ENCODE measurements at regions not wholly inside any gene's neighbourhood (a gene's known extent, or its start where the extent isn't known, plus 50 kb on each side); places are given as distances from the start of the nearest gene placed in this dataset.
"Not testable (repeated sequence)": the region's sequence is repeated elsewhere in the genome, so short reads cannot be mapped to it uniquely, and the experiment has no call there.

DNA sequence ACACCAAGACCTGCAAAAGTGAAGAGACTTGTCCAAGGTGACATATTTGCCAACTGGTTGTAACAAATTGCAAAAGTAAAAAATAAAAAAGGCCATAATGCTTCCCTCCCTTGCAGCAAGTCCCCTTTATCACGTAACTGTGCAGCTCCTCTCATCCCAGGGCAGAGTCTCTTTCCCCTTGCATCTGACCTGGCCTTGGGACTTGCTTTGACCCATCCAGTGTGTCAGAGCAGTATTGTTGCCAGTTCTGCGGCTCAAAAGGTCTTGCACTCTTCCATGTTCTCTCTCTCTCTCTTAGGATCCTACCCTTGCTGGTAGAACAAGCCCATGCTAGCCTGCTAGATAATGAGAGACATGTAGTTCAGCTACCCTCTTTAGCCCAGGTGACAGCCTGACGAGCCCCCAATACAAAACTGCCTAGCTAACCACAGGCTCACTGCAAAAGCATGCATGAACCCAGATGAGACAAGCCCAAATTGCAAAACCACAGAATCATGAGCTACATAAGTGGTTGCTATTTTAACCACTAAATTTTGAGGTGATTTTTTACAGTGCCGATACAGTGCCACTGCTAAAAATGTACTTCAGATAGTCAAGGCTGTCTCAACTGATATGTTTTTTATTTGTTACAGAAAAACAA is 289.5 kb upstream of the PPARGC1A start:
- H3K9me3 Mint-ChIP-seq: no peaks in the 10 kb centered on the region

DNA sequence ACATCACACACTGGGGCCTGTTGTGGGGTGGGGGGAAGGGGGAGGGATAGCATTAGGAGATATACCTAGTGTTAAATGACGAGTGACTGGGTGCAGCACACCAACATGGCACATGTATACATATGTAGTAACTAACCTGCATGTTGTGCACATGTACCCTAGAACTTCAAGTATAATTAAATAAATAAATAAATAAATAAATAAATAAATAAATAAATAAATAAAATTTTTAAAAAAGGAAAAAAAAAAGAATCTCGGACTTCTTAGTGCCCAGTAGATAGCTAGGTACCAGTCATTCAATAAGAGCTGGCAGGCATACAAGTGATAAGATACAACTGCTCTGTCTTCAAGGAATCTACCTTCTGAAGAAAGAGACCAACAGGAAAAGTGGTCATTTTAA is 287.6 kb upstream of the PPARGC1A start:
- H3K36me3 Mint-ChIP-seq, DNase-seq, H3K27ac Mint-ChIP-seq, H3K27me3 Mint-ChIP-seq, H3K9me3 Mint-ChIP-seq, H3K4me1 Mint-ChIP-seq, H3K4me3 Mint-ChIP-seq: not testable (repeated sequence)

More for the DNA sequence above, 289.5 kb upstream of the PPARGC1A start:
- H3K27me3 Mint-ChIP-seq: no peaks in the 10 kb centered on the region
- H3K4me1 Mint-ChIP-seq: no peaks in the 10 kb centered on the region
- no peaks in the 10 kb centered on the region for H3K36me3 Mint-ChIP-seq
- H3K27ac Mint-ChIP-seq: no peak overlapping the region
- no peak overlapping the region for H3K4me3 Mint-ChIP-seq
- no peak for DNase-seq

DNA sequence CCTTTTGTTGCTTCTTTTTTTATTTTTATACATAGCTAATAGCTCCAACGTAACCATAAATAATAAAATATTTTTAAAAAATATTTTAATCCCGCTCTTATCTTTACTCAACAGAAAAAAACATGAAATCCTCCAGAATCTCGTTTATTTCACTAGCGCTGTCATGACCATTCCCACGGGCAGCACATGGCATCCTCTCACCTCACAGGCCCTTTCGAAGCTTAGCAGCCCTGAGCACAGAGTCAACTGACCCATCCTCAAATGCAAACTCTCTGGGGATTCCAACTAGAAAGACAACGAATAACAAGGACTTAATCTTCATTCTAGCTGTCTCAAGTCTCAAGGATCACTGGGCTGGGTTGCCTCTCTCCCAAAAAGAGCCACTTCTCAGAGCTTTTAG is 285.9 kb upstream of the PPARGC1A start:
- H3K27ac Mint-ChIP-seq: no peak overlapping the region
- no peaks in the 10 kb centered on the region for H3K9me3 Mint-ChIP-seq
- H3K36me3 Mint-ChIP-seq: no peaks in the 10 kb centered on the region

DNA sequence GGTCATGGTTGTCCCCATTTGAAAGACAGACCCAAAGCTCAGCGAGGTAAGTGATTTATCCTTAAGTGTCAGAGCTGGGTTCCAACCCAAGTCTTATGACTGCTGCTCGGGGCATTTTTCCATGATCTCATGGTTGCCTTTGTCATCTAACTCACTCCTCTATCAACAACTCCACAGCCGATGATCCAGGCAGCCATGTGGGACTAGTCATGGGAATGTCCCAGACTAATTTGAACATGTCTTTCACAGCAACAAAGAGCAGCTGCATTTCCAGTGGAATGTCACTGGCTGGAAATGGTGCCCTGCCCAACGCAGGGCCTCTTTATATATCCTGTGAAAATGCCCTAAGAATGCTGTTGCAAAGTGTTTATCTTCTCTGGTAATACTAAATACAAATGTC is 284.8 kb upstream of the PPARGC1A start:
- H3K4me3 Mint-ChIP-seq: no peak overlapping the region
- H3K36me3 Mint-ChIP-seq: no peaks in the 10 kb centered on the region

More for the DNA sequence above, 285.9 kb upstream of the PPARGC1A start:
- no peak for DNase-seq
- Mint-ChIP-seq H3K4me3 (no peak overlapping the region), H3K27me3 (peaks cover 7% of the 10 kb centered on the region), H3K4me1 (no peaks in the 10 kb centered on the region)

DNA sequence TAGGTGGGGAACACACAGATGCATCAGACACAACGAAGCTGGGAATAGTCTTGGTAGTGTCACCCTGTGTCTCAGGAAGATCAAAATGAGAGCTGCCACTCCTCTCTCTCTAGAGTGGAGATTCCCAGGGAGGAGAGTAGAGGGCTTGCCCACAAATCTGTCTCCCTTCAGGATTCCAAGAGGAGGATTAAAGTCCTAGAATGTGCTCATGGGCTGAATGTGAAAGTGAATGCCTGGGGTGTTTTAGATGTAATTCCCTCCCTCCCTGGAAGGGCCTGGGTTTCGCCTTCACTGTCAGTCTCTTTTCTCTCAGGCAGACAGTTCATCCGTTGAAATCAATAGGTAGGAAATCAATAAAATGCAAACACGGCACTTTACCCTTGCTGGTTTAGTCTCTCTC is 282.6 kb upstream of the PPARGC1A start:
- H3K4me3 Mint-ChIP-seq: no peak overlapping the region

More for the DNA sequence above, 284.8 kb upstream of the PPARGC1A start:
- no peak for DNase-seq
- Mint-ChIP-seq H3K27me3 (peaks cover 7% of the 10 kb centered on the region), H3K9me3 (no peaks in the 10 kb centered on the region), H3K4me1 (no peaks in the 10 kb centered on the region), H3K27ac (no peak overlapping the region)

DNA sequence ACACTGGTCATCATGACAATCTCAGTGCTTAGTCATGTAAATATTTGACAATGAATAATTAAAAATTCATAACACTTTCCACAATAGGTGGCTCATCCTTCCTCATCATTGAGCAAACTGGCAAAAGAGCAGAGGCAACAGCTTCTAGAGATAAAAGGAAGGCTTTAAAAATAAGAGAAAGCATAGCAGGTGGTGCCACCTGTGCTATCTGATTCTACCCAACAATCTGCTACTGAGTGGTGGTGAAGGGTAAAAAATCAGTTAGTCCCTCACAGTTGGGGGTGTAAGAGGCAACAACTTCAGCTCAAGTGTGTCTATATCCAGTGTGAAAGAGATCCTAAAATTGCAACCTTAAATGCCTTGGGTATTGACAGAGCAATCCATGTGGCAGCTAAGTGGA is 280.1 kb upstream of the PPARGC1A start:
- no peaks in the 10 kb centered on the region for H3K4me1 Mint-ChIP-seq
- no peak overlapping the region for H3K4me3 Mint-ChIP-seq
- H3K27ac Mint-ChIP-seq: no peak overlapping the region
- H3K9me3 Mint-ChIP-seq: no peaks in the 10 kb centered on the region
- peaks cover 7% of the 10 kb centered on the region for H3K27me3 Mint-ChIP-seq
- no peaks in the 10 kb centered on the region for H3K36me3 Mint-ChIP-seq
- DNase-seq: no peak

More for the DNA sequence above, 282.6 kb upstream of the PPARGC1A start:
- no peaks in the 10 kb centered on the region for H3K36me3 Mint-ChIP-seq
- no peaks in the 10 kb centered on the region for H3K4me1 Mint-ChIP-seq
- H3K27ac Mint-ChIP-seq: no peak overlapping the region
- H3K27me3 Mint-ChIP-seq: peaks cover 7% of the 10 kb centered on the region
- H3K9me3 Mint-ChIP-seq: no peaks in the 10 kb centered on the region
- no peak for DNase-seq

DNA sequence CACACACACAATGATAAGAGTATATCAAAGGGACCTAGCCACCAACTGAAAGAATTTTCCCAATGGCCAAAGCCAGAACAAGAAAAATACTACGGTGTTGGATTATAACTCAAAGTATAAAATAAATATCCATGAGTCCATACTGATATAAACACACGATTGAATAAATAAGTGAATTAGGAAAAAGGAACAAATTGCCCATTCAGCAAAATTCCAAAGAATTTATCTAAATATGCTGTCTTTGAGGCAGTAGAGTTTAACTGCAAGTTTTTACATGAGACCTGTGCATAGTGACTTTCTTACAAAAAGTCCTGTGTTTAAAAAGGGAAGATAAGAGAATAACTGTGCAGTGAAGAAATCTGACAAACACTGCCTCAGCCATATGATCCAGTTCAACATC is 278.8 kb upstream of the PPARGC1A start:
- Mint-ChIP-seq H3K27ac (no peak overlapping the region), H3K36me3 (no peaks in the 10 kb centered on the region), H3K4me3 (no peak overlapping the region), H3K4me1 (no peaks in the 10 kb centered on the region), H3K27me3 (peaks cover 7% of the 10 kb centered on the region), H3K9me3 (no peaks in the 10 kb centered on the region)
- no peak for DNase-seq

DNA sequence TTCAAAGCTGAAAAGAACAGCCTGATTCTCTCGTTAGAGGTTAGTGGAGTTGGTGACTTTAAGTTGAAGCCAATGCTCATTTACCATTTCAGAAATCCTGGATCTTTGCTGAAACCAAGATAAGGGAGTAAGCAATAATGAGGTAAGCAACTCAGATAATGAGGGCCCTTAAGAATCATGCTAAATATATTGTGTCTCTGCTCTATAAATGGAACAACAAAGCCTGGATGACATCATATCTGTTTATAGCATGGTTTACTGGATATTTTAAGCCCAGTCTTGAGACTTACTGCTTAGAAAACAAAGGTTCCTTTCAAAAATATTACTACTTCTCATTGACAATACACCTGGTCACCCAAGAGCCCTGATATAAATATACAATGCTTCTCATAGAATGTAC is 276.7 kb upstream of the PPARGC1A start:
- Mint-ChIP-seq H3K4me1 (no peaks in the 10 kb centered on the region), H3K4me3 (no peak overlapping the region), H3K27ac (no peak overlapping the region), H3K9me3 (no peaks in the 10 kb centered on the region), H3K36me3 (no peaks in the 10 kb centered on the region), H3K27me3 (no peaks in the 10 kb centered on the region)
- DNase-seq: no peak

DNA sequence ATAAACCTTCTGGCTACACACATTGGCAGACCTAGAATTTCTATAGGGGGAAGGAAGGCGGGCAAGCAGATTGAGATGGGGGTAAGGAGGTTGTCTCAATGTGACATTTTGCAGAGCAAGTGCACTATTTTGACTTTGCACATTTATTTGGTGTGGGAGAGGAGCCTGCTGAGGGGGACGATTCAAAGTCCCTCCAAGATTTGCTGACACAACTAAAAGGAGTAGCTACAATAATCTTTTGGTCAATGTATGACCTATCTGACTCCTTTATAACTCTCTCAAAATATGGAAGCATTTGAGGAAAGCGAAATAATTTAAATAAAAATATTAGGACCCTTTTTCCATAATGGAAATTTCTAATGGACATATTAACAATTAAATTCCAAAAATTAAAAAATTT is 274.9 kb upstream of the PPARGC1A start:
- no peaks in the 10 kb centered on the region for H3K36me3 Mint-ChIP-seq
- no peak overlapping the region for H3K27ac Mint-ChIP-seq
- no peak overlapping the region for H3K4me3 Mint-ChIP-seq
- no peaks in the 10 kb centered on the region for H3K9me3 Mint-ChIP-seq
- no peaks in the 10 kb centered on the region for H3K27me3 Mint-ChIP-seq
- no peak for DNase-seq
- H3K4me1 Mint-ChIP-seq: no peaks in the 10 kb centered on the region

DNA sequence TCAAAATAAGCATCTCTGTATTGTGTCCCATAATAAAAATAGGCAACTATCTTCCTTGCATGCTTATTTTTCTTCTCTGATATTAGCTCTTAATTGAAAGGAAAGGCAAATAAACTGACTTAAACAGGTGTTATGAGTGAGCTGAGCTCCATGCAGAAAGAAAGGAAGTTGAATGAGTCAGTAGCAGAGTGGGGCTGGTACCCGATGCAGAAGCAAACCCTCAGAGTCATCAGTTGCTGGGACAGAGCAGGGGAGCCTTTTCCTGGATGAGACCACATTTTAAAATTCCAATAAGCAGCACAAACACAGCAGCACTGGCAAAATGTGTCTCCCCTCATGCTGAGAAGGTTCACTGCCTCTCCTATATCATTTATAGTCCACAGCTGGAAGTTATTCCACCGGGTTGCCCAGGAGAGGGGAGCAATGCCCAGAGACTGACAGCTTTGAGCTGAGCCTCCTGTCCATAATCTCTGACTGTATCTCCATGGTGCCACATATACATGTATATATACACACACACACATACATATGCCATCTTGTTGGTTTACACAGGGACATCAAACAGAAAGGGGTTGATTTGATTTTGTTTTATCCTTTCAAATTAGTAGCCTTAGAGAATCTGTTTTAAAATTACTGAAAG is 274.3 kb upstream of the PPARGC1A start:
- no peaks in the 10 kb centered on the region for H3K27me3 Mint-ChIP-seq
- no peaks in the 10 kb centered on the region for H3K36me3 Mint-ChIP-seq
- H3K27ac Mint-ChIP-seq: no peak overlapping the region
- H3K4me3 Mint-ChIP-seq: no peak overlapping the region
- no peak for DNase-seq
- no peaks in the 10 kb centered on the region for H3K4me1 Mint-ChIP-seq
- no peaks in the 10 kb centered on the region for H3K9me3 Mint-ChIP-seq

DNA sequence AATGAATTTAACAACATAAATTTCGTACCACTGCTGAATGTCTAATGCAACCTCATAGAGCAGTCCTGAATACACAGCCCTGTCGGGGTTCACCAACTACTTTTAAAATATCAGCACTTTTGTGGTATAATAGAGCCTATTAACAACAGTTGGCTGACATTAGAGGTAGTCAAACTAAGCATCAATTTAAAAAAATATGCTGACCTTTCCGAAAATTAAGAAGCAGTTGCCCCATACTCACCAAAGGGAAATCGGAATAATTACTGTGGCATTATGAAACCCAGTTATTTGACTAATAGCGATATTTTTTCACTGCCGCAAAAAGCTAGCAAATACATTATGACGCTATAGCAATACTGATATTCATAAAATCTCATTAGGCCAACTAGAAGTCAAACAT is 273.5 kb upstream of the PPARGC1A start:
- Mint-ChIP-seq H3K9me3 (no peaks in the 10 kb centered on the region), H3K36me3 (no peaks in the 10 kb centered on the region), H3K4me3 (no peak overlapping the region), H3K27ac (no peak overlapping the region), H3K27me3 (no peaks in the 10 kb centered on the region), H3K4me1 (no peaks in the 10 kb centered on the region)
- no peak for DNase-seq

DNA sequence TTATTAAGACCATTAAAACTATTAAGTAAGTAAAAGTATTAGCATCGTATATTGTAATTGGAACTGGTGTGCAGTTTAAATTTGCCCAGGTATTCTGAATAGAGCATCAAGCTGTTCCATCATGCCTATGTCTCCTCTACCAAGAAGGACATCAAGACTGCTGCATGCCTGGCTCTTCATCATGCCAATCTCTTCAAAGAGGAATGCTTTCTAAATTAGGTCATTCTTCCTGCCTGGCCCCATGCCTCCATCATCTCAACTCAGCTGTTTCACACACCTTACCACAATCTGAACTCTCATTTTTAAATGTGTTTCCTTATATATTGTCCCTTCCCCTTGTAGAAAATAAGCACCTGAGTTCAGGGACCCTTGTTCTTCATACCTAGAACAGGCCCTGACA is 270.5 kb upstream of the PPARGC1A start:
- no peak for DNase-seq
- H3K27me3 Mint-ChIP-seq: no peaks in the 10 kb centered on the region
- no peak overlapping the region for H3K4me3 Mint-ChIP-seq
- H3K36me3 Mint-ChIP-seq: no peaks in the 10 kb centered on the region
- H3K27ac Mint-ChIP-seq: no peak overlapping the region
- H3K9me3 Mint-ChIP-seq: no peaks in the 10 kb centered on the region
- no peaks in the 10 kb centered on the region for H3K4me1 Mint-ChIP-seq

DNA sequence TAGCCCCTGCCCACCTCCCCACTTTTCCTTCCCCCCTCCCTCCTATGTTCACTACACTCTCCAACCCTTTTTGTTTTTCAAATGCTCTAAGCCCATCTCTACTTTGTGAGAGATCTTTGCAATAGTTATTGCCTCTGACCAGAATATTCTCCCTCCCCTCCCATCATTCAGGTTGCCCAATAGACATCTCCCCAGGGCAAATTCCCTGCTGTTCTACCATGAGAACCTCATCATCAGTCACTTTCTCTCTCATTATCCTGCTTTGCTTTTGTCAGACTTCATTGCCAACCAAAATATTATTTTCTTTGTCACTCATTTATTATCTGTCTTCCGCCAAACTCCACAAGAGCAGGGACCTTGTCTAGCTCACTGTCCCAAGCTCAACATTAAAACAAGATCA is 268.2 kb upstream of the PPARGC1A start:
- Mint-ChIP-seq H3K4me3 (no peak overlapping the region), H3K4me1 (no peaks in the 10 kb centered on the region), H3K27ac (no peak overlapping the region), H3K27me3 (no peaks in the 10 kb centered on the region), H3K9me3 (no peaks in the 10 kb centered on the region), H3K36me3 (no peaks in the 10 kb centered on the region)
- no peak for DNase-seq

DNA sequence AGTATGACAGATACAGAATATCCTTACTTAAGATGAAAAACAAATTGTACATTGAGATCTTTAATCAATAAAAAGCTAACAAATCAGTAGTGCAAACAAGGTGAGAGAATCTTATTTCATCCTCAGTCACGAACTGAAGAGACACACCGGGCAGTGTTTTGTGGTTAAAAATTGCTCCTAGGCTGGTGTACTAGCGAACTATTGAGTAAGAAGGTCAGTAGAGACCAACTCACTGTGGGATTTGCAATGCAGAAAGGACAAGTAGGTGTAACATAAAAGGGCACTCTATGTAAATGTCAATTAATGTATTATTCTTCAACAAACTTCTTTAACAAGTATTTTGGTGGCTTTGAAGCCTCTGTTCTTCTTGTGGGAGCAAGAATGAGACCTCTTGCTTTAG is 260.2 kb upstream of the PPARGC1A start:
- Mint-ChIP-seq H3K36me3 (no peaks in the 10 kb centered on the region), H3K27ac (no peak overlapping the region), H3K9me3 (no peaks in the 10 kb centered on the region), H3K4me3 (no peak overlapping the region), H3K27me3 (peaks cover 3% of the 10 kb centered on the region), H3K4me1 (no peaks in the 10 kb centered on the region)
- no peak for DNase-seq

DNA sequence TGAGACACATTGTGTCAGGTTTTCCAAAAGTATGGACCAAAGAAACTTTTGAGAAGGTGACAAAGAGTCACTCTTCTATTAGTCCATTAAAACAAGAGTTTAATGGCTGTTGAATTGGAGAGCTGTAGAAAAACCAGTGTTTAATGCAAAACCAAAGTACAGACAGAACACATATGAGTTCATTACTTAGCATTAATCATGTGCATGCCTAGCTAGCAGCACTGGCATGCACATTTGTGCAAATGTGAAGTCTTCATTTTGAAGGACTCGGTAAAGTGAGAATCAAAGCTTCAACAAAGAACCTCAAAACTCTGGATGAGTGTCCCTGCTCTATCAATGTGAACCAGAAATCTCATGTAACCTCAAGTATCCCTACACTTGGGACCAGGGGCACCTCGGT is 256.3 kb upstream of the PPARGC1A start:
- H3K27me3 Mint-ChIP-seq: peaks cover 3% of the 10 kb centered on the region
- H3K4me3 Mint-ChIP-seq: no peak overlapping the region
- H3K4me1 Mint-ChIP-seq: no peaks in the 10 kb centered on the region
- peaks cover 2% of the 10 kb centered on the region for H3K9me3 Mint-ChIP-seq
- H3K36me3 Mint-ChIP-seq: no peaks in the 10 kb centered on the region
- H3K27ac Mint-ChIP-seq: no peak overlapping the region
- no peak for DNase-seq

DNA sequence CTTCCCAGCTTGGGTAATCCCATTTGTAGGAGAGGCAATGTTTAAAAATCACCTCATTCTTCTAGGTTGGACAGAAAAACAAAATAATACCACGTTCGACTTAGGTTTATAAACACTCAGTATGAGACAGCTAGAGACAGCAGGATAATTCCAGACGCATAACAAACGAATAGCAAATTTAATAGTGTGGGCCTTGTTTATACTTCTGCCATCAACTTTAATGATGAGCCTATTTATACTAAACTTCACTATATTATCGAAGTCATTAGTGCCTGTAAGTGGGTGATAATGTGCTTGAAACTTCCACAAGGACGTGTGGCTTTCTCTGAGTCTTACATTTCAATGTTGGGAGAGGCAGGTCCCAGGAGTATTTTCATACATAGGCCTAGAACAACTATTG is 255.7 kb upstream of the PPARGC1A start:
- Mint-ChIP-seq H3K27ac (no peak overlapping the region), H3K36me3 (no peaks in the 10 kb centered on the region), H3K9me3 (peaks cover 2% of the 10 kb centered on the region), H3K4me1 (no peaks in the 10 kb centered on the region), H3K27me3 (no peaks in the 10 kb centered on the region), H3K4me3 (no peak overlapping the region)
- no peak for DNase-seq

Measured in activated naive CD8-positive, alpha-beta T cell treated with anti-CD3 and anti-CD28 coated beads for 36 hours (primary cell).